T-helper 22 cell (primary cell): ENCODE measurements at regions not wholly inside any gene's neighbourhood (a gene's known extent, or its start where the extent isn't known, plus 50 kb on each side); places are given as distances from the start of the nearest gene placed in this dataset.
"Not testable (repeated sequence)": the region's sequence is repeated elsewhere in the genome, so short reads cannot be mapped to it uniquely, and the experiment has no call there.

Experiments
- DNase-seq: peaks from one replicate; pipeline ENCODE4 v3.0.0-alpha.2; 2020; ENCODE audit warnings: low read depth

GRCh38 chr6:166806217-166806838 lies 150.0 kb downstream of the RNASET2 start:
- DNase-seq: no peak

DNA sequence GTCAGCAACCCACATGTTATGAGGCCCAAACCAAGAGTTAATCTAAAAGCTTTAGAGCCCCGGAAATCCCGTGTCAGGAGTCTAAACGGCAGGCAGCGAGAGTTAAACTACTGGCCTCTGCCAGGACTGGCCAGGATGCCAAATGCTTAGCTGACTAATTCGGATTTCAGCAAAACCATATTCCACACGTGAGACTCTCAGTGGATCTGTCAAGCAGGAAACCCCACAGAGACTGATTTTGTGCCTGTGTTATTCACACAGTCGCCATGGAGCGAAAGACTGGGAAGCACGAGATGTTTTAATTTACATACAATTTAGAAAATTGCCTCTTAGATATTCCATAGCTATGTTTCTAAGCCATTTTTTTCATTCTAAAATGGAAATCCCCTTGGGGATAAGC lies 152.9 kb downstream of the RNASET2 start:
- DNase-seq: no peak

- no peak for DNase-seq
Measured at GRCh38 chr6:166802401-166802800, 153.9 kb downstream of the RNASET2 start.

DNA sequence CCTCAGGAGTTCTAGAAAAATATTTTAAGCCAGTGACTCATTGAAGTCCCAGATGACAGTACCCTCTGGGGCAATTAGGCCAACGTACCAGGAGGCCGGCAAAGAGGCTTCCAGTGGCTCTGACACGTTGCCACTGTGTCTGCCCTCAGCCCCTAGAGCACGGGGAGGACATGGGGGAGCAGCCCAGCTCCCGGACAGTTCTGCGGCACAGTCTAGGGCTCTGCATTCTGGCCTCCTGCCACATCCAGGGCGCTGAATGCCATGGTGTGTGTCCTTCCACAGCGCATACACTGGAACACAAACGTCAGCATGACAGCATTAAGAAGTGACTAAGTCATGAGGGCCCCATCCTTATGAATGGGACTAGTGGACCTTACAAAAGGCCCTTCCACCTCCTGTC lies 156.2 kb downstream of the RNASET2 start:
- no peak for DNase-seq

DNA sequence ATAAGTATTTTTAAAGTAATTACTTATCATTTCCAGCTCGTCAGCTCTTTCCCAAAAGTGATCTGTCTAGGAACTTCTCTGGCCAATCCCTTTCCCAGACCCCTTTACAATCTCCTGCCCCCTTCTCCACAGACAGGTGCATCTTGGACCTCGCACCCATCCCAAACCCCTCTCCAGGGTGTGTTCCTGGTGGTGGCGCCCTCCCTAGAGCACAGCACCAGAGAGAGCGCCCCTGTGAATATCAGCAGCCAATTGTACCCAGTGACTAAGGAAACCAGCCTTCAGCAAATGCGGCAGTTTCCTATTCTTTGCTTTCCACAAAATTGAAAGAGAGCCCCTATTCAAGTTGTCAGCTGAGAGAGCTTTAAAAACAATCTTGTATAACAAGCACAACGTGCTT lies 157.7 kb downstream of the RNASET2 start:
- DNase-seq: no peak

GRCh38 chr6:166796610-166797009 lies 159.7 kb downstream of the RNASET2 start:
- no peak for DNase-seq

GRCh38 chr6:166795879-166796278 lies 160.5 kb downstream of the RNASET2 start:
- DNase-seq: no peak

DNA sequence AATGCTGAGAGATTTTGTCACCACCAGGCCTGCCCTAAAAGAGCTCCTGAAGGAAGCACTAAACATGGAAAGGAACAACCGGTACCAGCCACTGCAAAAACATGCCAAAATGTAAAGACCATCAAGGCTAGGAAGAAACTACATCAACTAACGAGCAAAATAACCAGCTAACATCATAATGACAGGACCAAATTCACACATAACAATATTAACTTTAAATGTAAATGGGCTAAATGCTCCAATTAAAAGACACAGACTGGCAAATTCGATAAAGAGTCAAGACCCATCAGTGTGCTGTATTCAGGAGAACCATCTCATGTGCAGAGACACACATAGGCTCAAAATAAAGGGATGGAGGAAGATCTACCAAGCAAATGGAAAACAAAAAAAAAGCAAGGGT lies 163.8 kb upstream of the RPS6KA2 start:
- not testable (repeated sequence) for DNase-seq

GRCh38 chr6:166788846-166789529 lies 161.9 kb upstream of the RPS6KA2 start:
- not testable (repeated sequence) for DNase-seq

DNA sequence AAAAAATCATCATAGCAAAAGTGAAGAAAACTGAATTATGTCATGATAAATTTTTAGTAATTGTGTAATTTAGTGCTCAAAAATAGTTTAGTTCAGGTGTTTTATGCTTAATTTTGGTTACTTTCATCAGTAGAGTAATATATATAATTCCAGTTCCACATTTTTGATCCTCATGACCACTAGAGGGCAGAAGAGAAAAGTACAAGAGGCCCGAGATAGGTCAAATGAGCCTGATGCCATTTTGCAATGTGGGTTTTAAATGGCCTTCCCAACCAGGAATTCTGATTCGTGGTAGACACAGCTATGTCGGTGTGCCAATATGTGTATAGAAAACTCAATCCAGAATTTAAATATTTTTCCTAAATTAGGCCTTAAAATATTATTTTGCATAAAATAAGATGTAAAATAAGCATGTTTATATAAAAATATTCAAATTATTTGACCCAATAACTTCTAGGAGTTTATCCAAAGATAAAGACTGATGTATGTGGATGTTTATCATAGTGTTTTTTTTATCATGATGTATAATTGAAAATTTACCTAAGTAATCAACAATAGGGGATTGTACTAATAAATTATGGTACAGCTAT lies 159.7 kb upstream of the RPS6KA2 start:
- DNase-seq: no peak

DNA sequence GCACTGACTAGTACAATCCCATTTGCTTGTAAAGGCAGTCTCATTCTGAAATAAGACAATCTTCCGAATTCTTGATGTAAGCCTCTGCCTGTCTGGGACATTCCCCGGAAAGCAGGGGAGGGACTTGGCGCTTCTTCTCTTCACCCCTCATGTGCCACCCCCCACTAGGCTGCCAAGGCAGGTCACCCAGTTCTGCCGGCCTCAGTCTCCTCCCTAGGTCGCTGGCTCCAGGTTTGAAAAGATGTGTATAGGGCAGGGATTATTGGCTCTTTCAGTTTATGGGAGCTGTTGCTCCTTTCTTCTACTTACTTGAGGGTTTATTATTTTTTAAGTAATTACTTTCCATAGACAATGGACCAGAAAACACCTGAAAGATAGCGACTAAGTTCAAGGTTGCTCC lies 158.1 kb upstream of the RPS6KA2 start:
- DNase-seq: no peak

GRCh38 chr6:166784691-166785090 lies 157.6 kb upstream of the RPS6KA2 start:
- DNase-seq: no peak

GRCh38 chr6:166782520-166782919 lies 155.5 kb upstream of the RPS6KA2 start:
- no peak for DNase-seq

DNA sequence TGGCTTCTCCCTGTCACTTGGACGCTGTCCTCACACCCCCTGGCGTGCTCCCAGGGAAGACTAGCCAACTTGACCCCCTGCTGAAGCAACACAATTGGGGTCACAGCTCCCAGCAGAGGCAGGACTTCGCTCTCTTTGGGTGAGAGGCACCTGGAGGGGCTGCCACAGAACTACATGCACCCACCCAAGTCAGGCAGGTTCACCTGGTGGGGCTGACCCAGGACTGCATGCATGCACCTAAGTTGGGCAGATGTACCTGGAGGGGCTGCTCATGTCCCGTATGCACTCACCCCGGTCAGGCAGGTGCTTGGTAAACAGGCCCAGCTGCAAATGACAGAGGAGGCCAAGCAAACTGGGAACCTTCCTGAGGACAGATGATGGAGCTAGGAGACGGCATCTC lies 154.3 kb upstream of the RPS6KA2 start:
- no peak for DNase-seq

DNA sequence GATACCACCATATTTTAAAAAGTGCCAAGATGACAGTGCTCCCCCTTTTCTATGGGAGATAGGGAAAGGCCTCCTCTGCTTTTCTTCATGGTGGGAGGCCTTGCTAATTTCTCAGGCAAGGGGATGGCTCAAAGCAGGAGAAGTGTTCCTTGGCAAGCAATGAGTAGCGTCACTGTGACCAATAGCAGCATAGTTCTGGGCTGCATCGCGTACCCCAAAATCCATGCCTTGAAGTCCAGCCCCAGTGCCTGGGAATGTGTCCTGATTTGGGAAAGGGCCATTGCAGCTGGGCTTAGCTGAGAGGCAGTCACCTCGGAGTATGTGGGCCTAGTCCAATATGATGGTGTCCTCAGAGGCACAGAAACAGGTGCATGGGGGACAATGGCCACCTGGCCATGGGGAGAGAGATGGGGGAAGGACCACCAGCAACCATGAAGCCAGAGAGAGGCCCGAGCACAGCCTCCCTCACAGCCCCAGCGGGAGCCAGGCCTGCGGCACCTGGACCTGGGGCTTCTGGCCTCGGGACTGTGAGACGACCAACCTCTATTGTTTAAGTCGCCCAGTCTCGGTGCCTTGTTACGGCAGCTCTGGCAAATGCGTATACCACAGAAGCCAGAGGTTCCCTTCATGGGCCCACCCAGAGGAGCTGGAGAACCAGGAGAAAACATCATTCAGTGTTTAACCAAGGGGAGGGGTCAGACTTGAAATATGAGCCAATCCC lies 153.1 kb upstream of the RPS6KA2 start:
- DNase-seq: no peak

DNA sequence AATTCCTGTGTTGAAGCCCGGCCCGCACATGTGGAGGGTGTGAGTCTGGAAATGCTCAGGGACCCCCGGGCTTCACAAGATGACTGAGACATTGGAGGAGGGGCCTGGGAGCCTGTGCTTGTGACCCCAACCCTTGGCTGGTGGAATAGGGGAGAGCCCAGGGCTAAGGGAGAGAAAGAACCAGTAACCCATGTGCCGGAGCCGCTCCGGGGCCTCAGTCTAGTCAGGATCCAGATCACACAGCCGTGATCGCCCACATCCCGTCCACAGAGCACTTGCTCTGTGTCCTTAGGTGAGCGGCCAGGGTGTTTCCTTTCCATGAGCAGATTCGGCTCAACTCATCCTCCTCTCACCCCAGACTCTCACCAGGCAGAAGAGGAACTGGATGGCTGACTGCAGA lies 152.3 kb upstream of the RPS6KA2 start:
- DNase-seq: no peak

DNA sequence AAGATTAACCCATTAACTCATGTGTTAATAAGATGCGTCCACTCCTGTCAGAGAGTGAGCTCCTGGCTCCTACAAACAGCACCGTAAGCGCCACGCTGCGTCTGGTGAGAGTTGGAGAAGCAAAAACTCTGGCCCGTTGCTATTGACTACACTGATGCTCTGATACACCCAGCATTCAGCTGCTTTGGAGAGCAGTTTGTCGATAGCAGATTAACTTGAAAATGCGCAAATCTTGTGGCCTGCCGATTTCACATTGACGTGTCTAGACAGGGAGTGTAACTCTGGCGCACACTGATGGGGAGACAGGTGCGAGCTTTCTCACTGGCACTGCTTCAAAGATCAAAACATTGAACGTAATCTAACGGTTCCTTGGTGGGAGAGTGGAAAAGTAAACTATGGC lies 151.7 kb upstream of the RPS6KA2 start:
- DNase-seq: no peak

- DNase-seq: no peak
Measured at GRCh38 chr6:166778046-166778445, 151.0 kb upstream of the RPS6KA2 start.

DNA sequence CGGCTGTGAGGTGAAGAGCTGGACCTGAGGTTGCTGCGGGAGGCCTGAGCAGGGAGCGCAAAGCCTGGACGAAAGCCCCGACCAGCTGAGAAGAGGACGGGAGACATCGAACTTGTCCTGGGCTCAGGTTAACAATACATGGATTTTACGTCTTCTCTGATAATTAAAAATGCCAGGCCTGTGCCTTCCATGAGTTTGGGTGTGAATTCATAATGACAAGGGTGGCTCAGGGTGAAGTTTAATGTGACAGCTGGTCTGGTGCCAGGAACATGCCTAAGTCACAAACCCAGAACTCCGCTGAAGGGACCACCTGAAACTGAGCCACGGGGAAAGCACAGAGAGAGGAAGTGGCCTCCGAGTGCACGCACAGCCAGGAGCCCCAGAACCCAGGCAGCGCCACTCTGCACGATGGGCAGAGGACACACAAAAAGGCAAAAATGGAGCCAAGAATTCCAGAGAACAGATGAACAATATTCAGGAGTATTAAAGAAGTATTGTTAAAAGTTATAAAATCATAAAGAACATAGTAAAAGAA lies 150.1 kb upstream of the RPS6KA2 start:
- DNase-seq: no peak

GRCh38 chr6:166776571-166776970 lies 149.5 kb upstream of the RPS6KA2 start:
- DNase-seq: no peak

DNA sequence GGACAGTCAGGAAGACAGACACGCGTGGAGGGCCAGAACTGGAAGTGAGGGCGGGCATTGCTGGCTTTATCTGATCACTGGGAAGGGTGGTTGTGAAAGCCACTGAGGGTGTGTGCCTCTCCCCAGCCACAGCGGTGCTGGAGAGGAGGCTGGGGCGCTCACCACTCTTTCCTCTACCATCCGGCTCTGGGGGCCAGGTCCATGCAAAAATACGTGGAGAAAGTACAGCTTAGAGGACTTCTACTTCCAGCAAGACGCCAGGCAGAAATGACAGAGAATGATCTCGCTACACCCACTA lies 148.8 kb upstream of the RPS6KA2 start:
- DNase-seq: no peak

GRCh38 chr6:166775180-166775922 lies 148.3 kb upstream of the RPS6KA2 start:
- peak; percentile 20 for DNase-seq
